ENCODE measurements at regions not wholly inside any gene's neighbourhood (a gene's known extent, or its start where the extent isn't known, plus 50 kb on each side); places are given as distances from the start of the nearest gene placed in this dataset.

DNA sequence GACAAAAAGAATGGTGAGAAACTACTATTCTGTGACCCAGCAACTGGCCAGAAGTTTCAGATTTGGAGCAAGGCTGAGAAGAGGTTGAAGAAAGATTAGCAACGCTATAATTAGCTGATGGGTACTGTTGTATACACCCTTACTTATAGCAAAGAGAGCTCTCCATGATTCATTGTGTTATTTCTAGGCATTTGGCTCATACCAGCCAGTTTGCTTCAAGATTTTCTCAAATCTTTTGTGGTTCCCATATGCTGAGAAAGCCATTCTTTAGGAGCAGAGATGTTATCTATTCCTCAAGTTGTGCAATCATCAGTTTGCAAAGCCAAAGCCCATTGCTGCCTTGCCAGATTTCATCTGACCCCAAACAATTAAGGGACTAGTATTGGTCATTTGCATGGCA is 179.4 kb downstream of the ETS1 start:
- peak; percentile 61 for DNase-seq

DNA sequence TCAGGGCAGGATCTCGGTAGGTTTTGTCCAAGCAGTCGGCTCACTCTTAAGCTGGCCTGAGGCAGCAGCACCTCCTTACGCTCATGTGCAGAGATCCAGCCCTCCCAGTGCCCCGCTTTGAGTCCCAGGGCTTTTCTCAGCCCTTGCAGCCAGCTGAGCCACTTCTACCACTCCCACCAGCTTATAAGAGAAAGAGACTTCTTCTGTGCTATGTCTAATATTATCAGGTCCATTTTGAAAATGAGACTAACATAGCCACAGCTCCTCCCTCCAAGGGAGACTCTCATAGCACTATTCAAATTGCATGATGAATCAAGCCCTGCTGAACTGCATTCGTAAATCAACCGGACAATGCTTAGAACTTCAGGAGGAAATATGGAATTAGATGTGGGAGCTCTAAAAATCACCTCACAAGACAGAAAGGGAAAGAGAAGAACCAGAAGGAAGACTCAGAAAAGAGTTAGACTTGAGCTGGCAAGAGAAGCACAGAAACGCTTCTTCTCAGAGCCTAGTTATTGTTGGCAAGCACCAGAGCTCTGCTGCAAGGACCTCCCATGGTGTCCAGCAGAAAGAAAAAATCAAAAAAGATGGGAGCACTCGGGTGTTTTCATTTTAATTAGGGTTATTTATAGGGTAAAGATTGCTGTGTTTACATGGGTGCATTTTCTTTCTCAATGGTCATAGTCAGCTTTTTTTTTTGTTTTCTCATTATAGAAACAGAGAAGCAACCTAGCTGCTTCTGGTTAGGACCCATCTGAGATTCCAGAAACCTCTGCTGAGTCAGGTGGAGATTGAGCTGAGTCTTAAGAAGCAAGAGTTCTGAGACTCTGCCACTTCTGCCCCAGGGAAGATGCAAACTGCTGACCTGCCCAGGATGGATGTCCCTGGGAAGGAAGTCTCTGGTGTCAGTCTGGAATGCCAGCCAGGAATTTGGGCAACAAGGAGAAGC is 181.4 kb downstream of the ETS1 start:
- no peak for DNase-seq

GRCh38 chr11:128405112-128405511 is 182.2 kb downstream of the ETS1 start:
- DNase-seq: no peak

GRCh38 chr11:128404437-128404836 is 182.9 kb downstream of the ETS1 start:
- DNase-seq: no peak

- no peak for DNase-seq
Measured at GRCh38 chr11:128400382-128401203, 186.8 kb downstream of the ETS1 start.

DNA sequence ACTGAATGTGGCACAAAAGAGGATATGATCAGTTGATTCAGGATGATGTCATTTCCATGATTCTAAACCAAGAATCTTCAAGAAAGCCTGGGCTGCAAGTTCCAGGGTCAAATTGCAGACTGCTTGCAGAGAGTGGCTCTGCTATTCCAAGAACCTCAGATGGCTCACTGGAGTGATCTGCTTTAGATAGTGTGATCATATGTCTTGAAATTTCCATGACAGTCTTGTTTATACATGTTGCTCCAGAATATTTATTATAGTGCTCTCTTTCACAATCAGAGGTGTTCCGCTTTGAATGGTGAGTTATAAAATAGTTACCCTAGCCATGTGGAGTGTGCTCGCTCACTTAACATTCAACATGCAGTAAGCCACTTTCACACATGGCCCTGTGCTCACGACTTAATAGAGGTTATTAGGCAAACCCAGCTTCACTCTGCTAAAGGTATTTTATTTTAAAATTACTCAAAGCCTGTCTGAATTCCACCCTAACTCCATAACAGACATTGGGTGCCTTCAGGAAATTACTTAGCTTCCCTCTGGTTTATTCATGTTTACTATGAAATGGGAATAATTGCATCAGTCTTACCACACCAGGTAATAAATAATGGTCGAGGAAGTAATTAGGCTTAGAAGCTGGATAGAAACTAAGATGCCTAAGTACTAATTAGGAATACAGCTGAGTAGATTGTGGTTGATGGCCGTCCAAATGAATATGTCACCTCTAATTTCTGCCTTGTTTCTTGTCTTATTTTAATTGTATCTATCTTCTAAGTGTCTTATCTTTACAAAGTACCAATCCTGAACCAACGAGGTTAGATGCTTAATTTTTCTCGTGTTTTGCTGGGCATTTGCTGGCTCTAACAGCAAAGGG is 187.9 kb downstream of the ETS1 start:
- DNase-seq: no peak

DNA sequence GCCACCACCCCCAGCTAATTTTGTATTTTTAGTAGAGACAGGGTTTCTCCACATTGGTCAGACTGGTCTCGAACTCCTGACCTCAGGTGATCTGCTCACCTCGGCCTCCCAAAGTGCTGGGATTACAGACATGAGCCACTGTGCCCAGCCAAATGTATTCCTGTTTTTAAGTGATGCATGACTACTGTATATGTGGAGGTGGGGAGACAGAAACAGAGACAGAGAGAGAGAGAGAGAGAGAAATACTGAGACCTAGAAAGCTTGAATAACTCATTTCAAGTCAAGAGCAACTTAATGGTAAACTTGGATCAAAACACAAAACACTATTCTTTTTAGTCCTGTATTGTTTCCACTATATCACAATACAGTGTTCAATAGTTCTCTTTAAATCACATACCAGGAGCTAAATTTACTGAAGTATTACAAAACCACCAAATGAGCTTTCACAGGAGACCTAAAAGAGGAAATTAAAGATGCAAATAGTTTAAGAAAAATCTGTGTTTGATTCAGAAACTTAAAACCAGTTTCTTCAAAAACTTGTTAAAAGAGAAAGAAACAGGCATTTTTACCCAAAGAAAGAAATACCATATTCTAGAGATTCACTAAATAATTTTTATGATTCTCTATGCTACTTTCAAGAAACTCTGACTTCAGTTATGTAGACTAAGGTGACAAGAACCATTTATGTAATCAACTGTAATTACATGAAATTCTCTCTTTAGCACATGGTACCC is 188.7 kb downstream of the ETS1 start:
- no peak for DNase-seq

- no peak for DNase-seq
Measured at GRCh38 chr11:128397362-128397761, 190.0 kb downstream of the ETS1 start.

DNA sequence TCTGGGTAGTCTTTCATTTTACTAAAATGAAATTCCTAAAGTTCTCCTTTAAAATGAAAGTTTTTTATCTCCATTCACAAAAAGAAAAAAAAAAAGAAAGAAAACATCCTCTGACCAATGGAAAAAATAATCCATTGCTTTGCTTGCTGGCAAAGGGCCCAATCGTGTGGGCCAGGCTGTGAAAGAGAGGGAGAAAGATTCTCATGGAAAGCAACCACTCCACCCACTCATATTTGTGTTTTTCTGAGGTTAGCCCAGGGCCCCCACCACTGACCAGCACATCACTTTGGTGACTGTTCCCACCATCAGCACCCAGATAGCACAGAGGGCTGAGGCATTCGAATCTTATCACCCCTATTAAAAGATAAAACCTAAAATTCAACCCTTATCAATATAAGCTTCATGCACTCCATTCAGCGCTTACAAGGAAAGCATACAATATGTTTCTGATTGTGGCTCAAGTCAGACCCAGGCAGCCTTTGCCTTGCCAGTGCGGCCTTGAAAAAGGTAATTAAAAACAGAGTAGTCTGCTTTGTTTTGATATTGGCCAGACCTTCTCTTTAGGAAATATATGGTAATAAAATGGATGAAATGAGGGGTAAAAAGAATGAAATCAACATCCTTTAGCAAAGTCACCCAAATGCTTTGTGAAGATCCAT is 192.8 kb downstream of the ETS1 start:
- DNase-seq: no peak

- no peak for DNase-seq
Measured at GRCh38 chr11:128392259-128392658, 195.1 kb downstream of the ETS1 start.

DNA sequence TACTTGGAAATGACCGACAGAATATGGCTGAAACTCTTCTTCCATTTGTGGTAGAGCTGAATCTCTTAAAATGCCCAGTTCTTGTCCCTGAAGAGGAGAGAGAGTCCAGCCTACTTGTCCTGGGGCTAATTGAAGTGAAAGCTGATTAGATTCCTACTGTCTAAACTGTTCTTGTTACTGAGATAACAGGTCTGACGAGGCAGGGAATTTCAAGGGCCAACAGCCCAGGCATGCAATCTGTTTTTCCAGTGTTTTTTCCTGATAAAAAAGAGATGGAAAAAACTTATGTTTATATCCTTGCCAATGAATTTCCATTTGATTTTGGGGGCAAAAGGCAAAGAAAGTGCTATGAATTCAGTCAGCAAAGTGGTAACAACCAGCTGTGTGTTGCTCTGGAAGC is 195.5 kb downstream of the ETS1 start:
- no peak for DNase-seq

GRCh38 chr11:128390246-128390645 is 197.1 kb downstream of the ETS1 start:
- DNase-seq: no peak

- DNase-seq: no peak
Measured at GRCh38 chr11:128389461-128389976, 197.8 kb downstream of the ETS1 start.

DNA sequence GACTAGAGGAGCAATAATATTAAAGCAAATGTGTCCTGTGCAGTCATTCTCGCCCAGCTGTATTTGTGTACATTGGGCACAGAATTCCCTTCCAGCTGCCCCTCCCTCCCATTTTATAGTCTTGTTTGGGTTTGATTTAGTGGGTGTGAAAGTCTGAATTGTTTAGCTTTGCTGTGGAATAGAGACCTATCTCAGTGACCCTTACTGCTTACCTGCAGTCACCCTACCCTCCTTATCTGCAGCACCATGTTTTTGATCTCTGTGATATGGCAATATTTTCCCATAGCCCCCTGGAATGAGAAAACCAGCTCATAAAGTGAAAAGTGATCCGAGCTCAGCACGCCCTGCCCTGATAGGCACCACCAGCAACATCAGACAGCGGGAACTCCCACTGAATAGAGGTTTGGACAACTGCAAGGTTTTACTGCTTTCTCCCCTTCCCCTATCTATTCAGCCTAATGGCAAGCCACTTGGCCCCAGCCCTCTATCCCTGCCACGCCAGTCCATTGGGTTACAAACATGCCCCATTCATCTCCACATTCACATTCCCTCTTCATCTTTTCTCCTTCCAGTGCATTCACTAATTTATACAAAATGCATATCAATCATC is 199.0 kb downstream of the ETS1 start:
- no peak for DNase-seq

- peak; percentile 32 for DNase-seq
Measured at GRCh38 chr11:128379587-128380580, 207.5 kb downstream of the ETS1 start.

- DNase-seq: peak; percentile 44
Measured at GRCh38 chr11:128375961-128376360, 211.4 kb downstream of the ETS1 start.

- DNase-seq: no peak
Measured at GRCh38 chr11:128374026-128374425, 213.3 kb downstream of the ETS1 start.

DNA sequence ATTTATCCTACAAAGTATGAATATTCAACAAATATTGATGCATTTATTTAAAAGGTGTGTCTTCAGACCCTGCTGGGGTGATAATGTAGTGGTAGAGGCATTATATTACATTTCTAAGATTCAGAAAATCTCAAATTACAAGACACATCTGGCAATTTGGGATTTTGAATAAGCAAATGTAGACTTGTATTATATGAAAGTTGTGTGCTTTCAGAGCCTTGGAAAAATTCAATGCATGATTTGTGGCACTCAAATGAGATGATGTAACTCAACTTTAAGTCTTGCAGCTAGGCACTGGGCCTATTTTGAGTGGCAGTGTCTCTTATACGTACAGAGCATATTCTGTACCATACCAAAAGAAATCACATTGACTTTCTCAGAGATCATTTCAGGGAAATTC is 214.4 kb downstream of the ETS1 start:
- DNase-seq: no peak

GRCh38 chr11:128367573-128367972 is 219.8 kb downstream of the ETS1 start:
- DNase-seq: no peak

DNA sequence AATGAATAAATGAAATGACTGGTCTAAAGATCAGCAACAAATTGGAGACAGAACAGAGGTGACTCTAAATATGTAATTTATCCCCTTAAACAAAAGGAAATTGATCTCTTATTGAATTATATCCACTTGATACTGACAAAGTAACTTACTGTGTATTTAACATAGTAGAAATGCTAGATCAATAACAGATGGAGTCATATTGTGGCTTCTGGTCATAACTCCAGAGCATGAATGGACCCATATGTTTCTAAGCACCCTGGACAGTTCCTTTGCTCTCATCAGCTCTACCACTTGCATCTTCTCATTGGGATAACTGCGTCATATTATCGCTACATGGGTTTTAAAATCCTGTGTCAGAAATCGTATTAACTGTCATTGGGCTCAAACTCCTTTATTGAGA is 222.3 kb downstream of the ETS1 start:
- peak; percentile 45 for DNase-seq

All from NCI-H226 (cell line).